ENCODE measurements at regions not wholly inside any gene's neighbourhood (a gene's known extent, or its start where the extent isn't known, plus 50 kb on each side); places are given as distances from the start of the nearest gene placed in this dataset.
"Not testable (repeated sequence)": the region's sequence is repeated elsewhere in the genome, so short reads cannot be mapped to it uniquely, and the experiment has no call there.

- no peak for DNase-seq
Observed at GRCh38 chr3:86793786-86794185, 197.2 kb downstream of the VGLL3 start.

- no peak for DNase-seq
Observed at GRCh38 chr3:86792316-86792715, 198.6 kb downstream of the VGLL3 start.

- DNase-seq, result peak; percentile 51
Observed at GRCh38 chr3:86790884-86791549, 199.9 kb downstream of the VGLL3 start.

- no peak for DNase-seq
Observed at GRCh38 chr3:86788371-86788770, 202.6 kb downstream of the VGLL3 start.

GRCh38 chr3:86787091-86787490, 203.9 kb downstream of the VGLL3 start:
- DNase-seq, result no peak

GRCh38 chr3:86785386-86785785, 205.6 kb downstream of the VGLL3 start:
- DNase-seq, result no peak

GRCh38 chr3:86782866-86783265, 208.1 kb downstream of the VGLL3 start:
- no peak for DNase-seq

GRCh38 chr3:86782286-86782685, 208.7 kb downstream of the VGLL3 start:
- DNase-seq, result no peak

GRCh38 chr3:86774082-86774691, 216.8 kb downstream of the VGLL3 start:
- peak; percentile 48 for DNase-seq

GRCh38 chr3:86772699-86773098, 218.2 kb downstream of the VGLL3 start:
- no peak for DNase-seq

GRCh38 chr3:86771741-86772512, 219.0 kb downstream of the VGLL3 start:
- DNase-seq, result no peak

GRCh38 chr3:86766331-86766730, 224.6 kb downstream of the VGLL3 start:
- no peak for DNase-seq

- DNase-seq, result not testable (repeated sequence)
Observed at GRCh38 chr3:86757322-86758179, 233.4 kb downstream of the VGLL3 start.

GRCh38 chr3:86748015-86748414, 242.9 kb downstream of the VGLL3 start:
- no peak for DNase-seq

- no peak for DNase-seq
Observed at GRCh38 chr3:86744051-86744450, 246.9 kb downstream of the VGLL3 start.

GRCh38 chr3:86743233-86743632, 247.7 kb downstream of the VGLL3 start:
- DNase-seq, result no peak

GRCh38 chr3:86740751-86741150, 250.2 kb downstream of the VGLL3 start:
- DNase-seq, result no peak

- no peak for DNase-seq
Observed at GRCh38 chr3:86739244-86739643, 251.7 kb downstream of the VGLL3 start.

GRCh38 chr3:86738684-86739083, 252.3 kb downstream of the VGLL3 start:
- DNase-seq, result no peak

GRCh38 chr3:86737517-86737916, 253.4 kb downstream of the VGLL3 start:
- DNase-seq, result no peak

GRCh38 chr3:86733257-86733656, 257.7 kb downstream of the VGLL3 start:
- DNase-seq, result no peak

- DNase-seq, result no peak
Observed at GRCh38 chr3:86731501-86731901, 259.4 kb downstream of the VGLL3 start.

- no peak for DNase-seq
Observed at GRCh38 chr3:86723433-86723832, 267.5 kb downstream of the VGLL3 start.

Measured in NCI-H345 (cell line).